Hepatocyte (in vitro differentiated cells): ENCODE measurements at regions not wholly inside any gene's neighbourhood (a gene's known extent, or its start where the extent isn't known, plus 50 kb on each side); places are given as distances from the start of the nearest gene placed in this dataset.

Experiments used
- DNase-seq: peaks from one replicate; pipeline ENCODE4 v3.0.0-alpha.2; 2016; ENCODE audit warnings: low spot score
- H2AFZ ChIP-seq: fragments of 200-600 bp; sonication (generic); 2 replicates; pipeline ENCODE4 v1.6.0; 2016; ENCODE audit warnings: antibody characterized with exemption, mild to moderate bottlenecking
- H3K27ac ChIP-seq: fragments of 200-600 bp; sonication (generic); 2 replicates; pipeline ENCODE4 v1.5.1; 2016; ENCODE audit warnings: mild to moderate bottlenecking
- H3K27me3 ChIP-seq: fragments of 200-600 bp; sonication (generic); 2 replicates; pipeline ENCODE4 v1.6.1; 2016
- H3K36me3 ChIP-seq: fragments of 200-600 bp; sonication (generic); replicated peaks from 2 replicates; pipeline ENCODE4 v1.5.1; 2016; ENCODE audit warnings: low read depth; ENCODE audit not compliant: insufficient read depth
- H3K4me1 ChIP-seq: fragments of 200-600 bp; sonication (generic); 2 replicates; pipeline ENCODE4 v1.5.1; 2016; ENCODE audit warnings: mild to moderate bottlenecking, moderate library complexity; ENCODE audit not compliant: insufficient read depth
- H3K4me2 ChIP-seq: fragments of 200-600 bp; sonication (generic); 2 replicates; pipeline ENCODE4 v1.6.0; 2016
- H3K4me3 ChIP-seq: fragments of 200-600 bp; sonication (generic); 2 replicates; pipeline ENCODE4 v1.5.1; 2016; ENCODE audit warnings: mild to moderate bottlenecking
- H3K79me2 ChIP-seq: fragments of 200-600 bp; sonication (generic); 2 replicates; pipeline ENCODE4 v1.6.0; 2017; ENCODE audit warnings: mild to moderate bottlenecking
- H3K9me2 ChIP-seq: fragments of 200-600 bp; sonication (generic); replicated peaks from 2 replicates; pipeline ENCODE4 v1.6.0; 2017; ENCODE audit warnings: mild to moderate bottlenecking; ENCODE audit not compliant: insufficient read depth
- H3K9me3 ChIP-seq: fragments of 200-600 bp; sonication (generic); 2 replicates; pipeline ENCODE4 v1.5.1; 2016; ENCODE audit warnings: low read depth, mild to moderate bottlenecking
- H4K20me1 ChIP-seq: fragments of 200-600 bp; sonication (generic); 2 replicates; pipeline ENCODE4 v1.6.0; 2016; ENCODE audit warnings: mild to moderate bottlenecking; ENCODE audit not compliant: insufficient read depth, poor library complexity, severe bottlenecking
- CTCF ChIP-seq: fragments of 200-600 bp; sonication (generic); IDR thresholded peaks from 2 replicates; pipeline ENCODE4 v1.5.1; 2016; ENCODE audit warnings: antibody characterized with exemption, mild to moderate bottlenecking; ENCODE audit not compliant: poor library complexity
- EZH2 ChIP-seq: fragments of 200-600 bp; sonication (generic); IDR thresholded peaks from 2 replicates; pipeline ENCODE4 v1.6.1; 2016; ENCODE audit warnings: antibody characterized with exemption, mild to moderate bottlenecking, borderline replicate concordance
- EZH2phosphoT487 ChIP-seq: fragments of 200-600 bp; sonication (generic); IDR thresholded peaks from one replicate; pipeline ENCODE4 v1.6.1; 2018; ENCODE audit warnings: antibody characterized with exemption, mild to moderate bottlenecking, low read depth, moderate library complexity; ENCODE audit not compliant: unreplicated experiment, severe bottlenecking
- WGBS: methylation state at CpG from one replicate; pipeline ENCODE4 v1.1.6; 2016; ENCODE audit warnings: low lambda C conversion rate; ENCODE audit errors: missing lambda C conversion rate; 5-methylcytosine and 5-hydroxymethylcytosine counted together

- Histone ChIP-seq H4K20me1 (no peaks in the 10 kb centered on the region), H3K4me2 (no peak overlapping the region), H3K9me3 (no peaks in the 10 kb centered on the region), H3K4me1 (no peaks in the 10 kb centered on the region), H3K36me3 (no peaks in the 10 kb centered on the region), H3K27ac (no peak overlapping the region), H3K27me3 (no peaks in the 10 kb centered on the region), H3K79me2 (no peaks in the 10 kb centered on the region), H3K9me2 (no peaks in the 10 kb centered on the region), H3K4me3 (no peak overlapping the region), H2AFZ (no peak overlapping the region)
- TF ChIP-seq CTCF (no peak), EZH2 (no peak)
- no peak for DNase-seq
- 71% methylated on average over 2 of the region's 2 CpGs for WGBS
Measured at GRCh38 chr16:26382586-26382985, 684.1 kb upstream of the C16orf82 start.

- WGBS, result 28% methylated on average over 3 of the region's 3 CpGs
- no peak for TF ChIP-seq EZH2
- TF ChIP-seq CTCF, result no peak
- TF ChIP-seq EZH2phosphoT487, result no peak
- Histone ChIP-seq H3K9me2 (no peaks in the 10 kb centered on the region), H3K4me1 (no peaks in the 10 kb centered on the region), H3K4me2 (no peak overlapping the region), H3K9me3 (no peaks in the 10 kb centered on the region), H3K79me2 (no peaks in the 10 kb centered on the region), H3K27ac (no peak overlapping the region), H3K36me3 (no peaks in the 10 kb centered on the region), H3K27me3 (no peaks in the 10 kb centered on the region), H4K20me1 (no peaks in the 10 kb centered on the region), H3K4me3 (no peak overlapping the region), H2AFZ (no peak overlapping the region)
- DNase-seq, result no peak
Measured at GRCh38 chr16:26386096-26386495, 680.6 kb upstream of the C16orf82 start.

GRCh38 chr16:26391833-26392232 is 674.9 kb upstream of the C16orf82 start:
- Histone ChIP-seq H3K4me3 (no peak overlapping the region), H3K9me3 (no peaks in the 10 kb centered on the region), H2AFZ (no peak overlapping the region), H3K4me1 (no peaks in the 10 kb centered on the region), H3K9me2 (no peaks in the 10 kb centered on the region), H3K36me3 (no peaks in the 10 kb centered on the region), H4K20me1 (no peaks in the 10 kb centered on the region), H3K27me3 (no peaks in the 10 kb centered on the region), H3K27ac (no peak overlapping the region), H3K79me2 (no peaks in the 10 kb centered on the region), H3K4me2 (no peak overlapping the region)
- TF ChIP-seq EZH2phosphoT487 (no peak), EZH2 (no peak), CTCF (no peak)
- no peak for DNase-seq

DNA sequence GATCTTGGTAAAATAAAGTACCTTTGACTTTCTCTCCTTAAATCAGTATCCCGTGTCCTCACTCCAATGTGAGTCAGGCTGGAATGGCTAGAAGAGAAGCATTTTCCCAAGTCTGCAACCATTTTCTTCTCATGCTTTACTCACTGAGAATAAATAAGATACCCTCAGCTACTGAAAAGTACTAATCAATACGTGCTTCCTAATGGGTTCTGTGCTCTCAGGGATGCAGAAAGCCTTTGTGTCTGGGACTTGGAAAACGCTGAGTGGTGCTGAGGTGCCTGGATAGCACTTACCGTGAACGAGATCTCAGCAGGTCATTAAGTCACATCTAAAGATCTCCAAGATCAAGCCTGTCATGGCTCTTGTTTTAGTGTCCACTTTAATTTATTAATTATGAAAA is 672.3 kb upstream of the C16orf82 start:
- 78% methylated on average over 5 of the region's 5 CpGs for WGBS

More for the DNA sequence above, 672.3 kb upstream of the C16orf82 start:
- Histone ChIP-seq H3K36me3 (no peaks in the 10 kb centered on the region), H3K4me3 (no peak overlapping the region), H3K27me3 (no peaks in the 10 kb centered on the region), H4K20me1 (no peaks in the 10 kb centered on the region), H3K4me2 (no peak overlapping the region), H3K9me3 (no peaks in the 10 kb centered on the region), H3K9me2 (no peaks in the 10 kb centered on the region), H3K79me2 (no peaks in the 10 kb centered on the region), H3K4me1 (no peaks in the 10 kb centered on the region), H2AFZ (no peak overlapping the region), H3K27ac (no peak overlapping the region)
- no peak for DNase-seq
- no peak for TF ChIP-seq EZH2phosphoT487
- no peak for TF ChIP-seq CTCF
